Ishikawa (cell line): ENCODE measurements at regions not wholly inside any gene's neighbourhood (a gene's known extent, or its start where the extent isn't known, plus 50 kb on each side); places are given as distances from the start of the nearest gene placed in this dataset.

Experiments used
- CEBPB ChIP-seq: IDR thresholded peaks from 2 replicates; pipeline ENCODE4 v1.6.1; 2012
- CREB1 ChIP-seq: IDR thresholded peaks from 2 replicates; pipeline ENCODE4 v1.6.1; 2012; ENCODE audit warnings: low read depth
- EP300 ChIP-seq: IDR thresholded peaks from 2 replicates; pipeline ENCODE4 v1.6.1; 2012; ENCODE audit warnings: borderline replicate concordance
- FOXM1 ChIP-seq: IDR thresholded peaks from 2 replicates; pipeline ENCODE4 v1.6.1; 2012; ENCODE audit warnings: low read depth, borderline replicate concordance
- MAX ChIP-seq: IDR thresholded peaks from 2 replicates; pipeline ENCODE4 v1.6.1; 2012
- RAD21 ChIP-seq: IDR thresholded peaks from 2 replicates; pipeline ENCODE4 v1.6.1; 2012; ENCODE audit warnings: low read depth
- REST ChIP-seq: IDR thresholded peaks from 2 replicates; pipeline ENCODE4 v1.6.1; 2012; ENCODE audit warnings: low read depth, mild to moderate bottlenecking
- TAF1 ChIP-seq: IDR thresholded peaks from 2 replicates; pipeline ENCODE4 v1.6.1; 2012; ENCODE audit warnings: low read depth, mild to moderate bottlenecking
- TCF12 ChIP-seq: IDR thresholded peaks from 2 replicates; pipeline ENCODE4 v1.6.1; 2012; ENCODE audit warnings: low read depth
- TEAD4 ChIP-seq: IDR thresholded peaks from 2 replicates; pipeline ENCODE4 v1.6.1; 2012
- USF1 ChIP-seq: IDR thresholded peaks from 2 replicates; pipeline ENCODE4 v1.6.1; 2012

- TF ChIP-seq EP300 = no peak
- no peak for TF ChIP-seq MAX
- TF ChIP-seq RAD21 = no peak
- no peak for TF ChIP-seq TCF12
- no peak for TF ChIP-seq TEAD4
- no peak for TF ChIP-seq TAF1
- no peak for TF ChIP-seq CEBPB
- no peak for TF ChIP-seq FOXM1
- no peak for TF ChIP-seq USF1
- no peak for TF ChIP-seq REST
- TF ChIP-seq CREB1 = no peak
These were observed 684.1 kb downstream of the DIAPH3 start for GRCh38 chr13:59479629-59480028.
